ENCODE measurements at regions not wholly inside any gene's neighbourhood (a gene's known extent, or its start where the extent isn't known, plus 50 kb on each side); places are given as distances from the start of the nearest gene placed in this dataset.

DNA sequence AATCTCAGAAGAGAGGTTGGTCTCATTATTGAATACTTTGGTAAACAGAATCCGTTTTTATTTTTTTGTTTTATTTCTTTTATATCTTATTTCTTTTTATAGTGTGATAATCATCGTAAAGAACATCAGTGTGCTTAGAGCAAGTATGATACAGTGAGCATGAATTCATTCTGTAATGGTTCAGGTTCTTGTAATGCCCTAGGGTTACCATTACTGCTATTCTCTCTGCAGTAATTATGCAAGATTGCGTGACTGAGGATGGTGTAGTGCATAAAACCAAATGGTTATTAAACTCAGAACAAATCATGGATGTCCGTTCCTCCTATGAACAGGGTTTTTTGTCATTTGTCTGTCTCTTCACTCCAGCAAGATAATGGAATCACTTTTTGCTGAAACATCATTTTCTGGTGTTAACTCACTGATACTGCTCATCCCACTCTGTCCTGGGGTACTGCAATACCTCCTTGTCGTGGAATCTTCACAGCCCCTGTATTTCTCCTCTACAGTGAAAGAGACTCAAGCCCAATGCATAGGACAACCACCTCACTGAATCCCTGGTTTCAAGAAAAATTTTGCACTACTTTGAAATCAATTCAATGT, 274.8 kb upstream of the ST6GAL2 start:
- Histone ChIP-seq H3K36me3 (ENCODE audit: control insufficient read depth, insufficient read depth, low read length) (no peaks in the 10 kb centered on the region), H3K4me3 (ENCODE audit: low read depth, low read length) (no peak overlapping the region), H3K27me3 (ENCODE audit: control insufficient read depth, insufficient read depth, low read length) (no peaks in the 10 kb centered on the region)
- ChIA-PET CTCF (no interaction called here), POLR2A (no interaction called here)
- TF ChIP-seq, protein P1, sequence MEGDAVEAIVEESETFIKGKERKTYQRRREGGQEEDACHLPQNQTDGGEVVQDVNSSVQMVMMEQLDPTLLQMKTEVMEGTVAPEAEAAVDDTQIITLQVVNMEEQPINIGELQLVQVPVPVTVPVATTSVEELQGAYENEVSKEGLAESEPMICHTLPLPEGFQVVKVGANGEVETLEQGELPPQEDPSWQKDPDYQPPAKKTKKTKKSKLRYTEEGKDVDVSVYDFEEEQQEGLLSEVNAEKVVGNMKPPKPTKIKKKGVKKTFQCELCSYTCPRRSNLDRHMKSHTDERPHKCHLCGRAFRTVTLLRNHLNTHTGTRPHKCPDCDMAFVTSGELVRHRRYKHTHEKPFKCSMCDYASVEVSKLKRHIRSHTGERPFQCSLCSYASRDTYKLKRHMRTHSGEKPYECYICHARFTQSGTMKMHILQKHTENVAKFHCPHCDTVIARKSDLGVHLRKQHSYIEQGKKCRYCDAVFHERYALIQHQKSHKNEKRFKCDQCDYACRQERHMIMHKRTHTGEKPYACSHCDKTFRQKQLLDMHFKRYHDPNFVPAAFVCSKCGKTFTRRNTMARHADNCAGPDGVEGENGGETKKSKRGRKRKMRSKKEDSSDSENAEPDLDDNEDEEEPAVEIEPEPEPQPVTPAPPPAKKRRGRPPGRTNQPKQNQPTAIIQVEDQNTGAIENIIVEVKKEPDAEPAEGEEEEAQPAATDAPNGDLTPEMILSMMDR (IDR thresholded peaks at IDR 0.05; ENCODE audit: insufficient read depth, low read depth, low read length): no peak
- no peak for DNase-seq (ENCODE audit: low read depth)

DNA sequence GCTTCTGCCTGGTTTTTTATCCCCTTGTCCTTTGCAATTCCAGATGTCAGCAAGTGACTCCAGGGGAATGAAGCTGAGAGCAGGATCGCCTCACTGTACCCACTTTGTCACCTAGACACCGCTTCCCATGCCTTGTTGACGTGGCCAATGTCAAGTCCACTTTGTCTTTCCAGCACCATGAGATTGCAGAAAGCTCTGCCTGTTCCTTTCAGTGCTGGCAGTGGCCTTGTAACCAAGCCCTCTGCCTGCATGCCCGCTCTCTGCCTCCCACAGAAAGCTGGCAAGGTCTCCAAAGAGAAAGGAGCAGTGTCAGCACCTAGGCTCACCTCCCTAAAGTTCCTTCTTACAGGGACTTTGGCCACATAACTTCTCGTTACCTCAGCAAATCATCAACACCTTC, 282.2 kb upstream of the ST6GAL2 start:
- no peaks in the 10 kb centered on the region for H3K36me3 ChIP-seq (ENCODE audit: control insufficient read depth, insufficient read depth, low read length)
- no peaks in the 10 kb centered on the region for H3K27me3 ChIP-seq (ENCODE audit: control insufficient read depth, insufficient read depth, low read length)
- DNase-seq (ENCODE audit: low read depth): no peak
- ChIA-PET POLR2A (no interaction called here), CTCF (no interaction called here)
- TF ChIP-seq, protein P1 (IDR thresholded peaks at IDR 0.05; ENCODE audit: insufficient read depth, low read depth, low read length): no peak
- H3K4me3 ChIP-seq (ENCODE audit: low read depth, low read length): no peak overlapping the region

DNA sequence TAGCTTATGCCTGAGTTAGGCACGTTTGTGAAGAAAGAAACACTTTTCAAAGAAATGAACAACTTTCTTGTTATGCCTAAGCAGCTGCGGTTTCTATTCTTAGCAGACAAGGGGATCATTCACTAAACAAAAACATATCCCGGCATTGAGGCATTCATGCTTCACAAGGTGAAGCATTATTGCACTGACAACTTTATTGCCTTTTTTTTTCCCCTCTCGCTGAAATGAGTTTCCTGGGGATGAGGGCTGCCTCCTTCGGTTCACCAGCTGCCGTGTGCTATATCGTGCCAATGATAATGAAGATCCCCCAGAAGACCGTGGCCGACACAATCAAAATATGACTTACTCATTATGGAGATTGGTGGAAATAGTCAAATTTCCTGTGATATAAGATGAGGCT, 288.2 kb upstream of the ST6GAL2 start:
- CTCF ChIA-PET: interaction anchor here (0.6 kb wide), 1 partner anchor 293 kb away, joined by 6 read pairs; no protein-coding TSS in a partner anchor
- Histone ChIP-seq H3K27me3 (ENCODE audit: control insufficient read depth, insufficient read depth, low read length) (no peaks in the 10 kb centered on the region), H3K4me3 (ENCODE audit: low read depth, low read length) (no peak overlapping the region), H3K36me3 (ENCODE audit: control insufficient read depth, insufficient read depth, low read length) (no peaks in the 10 kb centered on the region)
- POLR2A ChIA-PET: no interaction called here
- TF ChIP-seq, protein P1 (IDR thresholded peaks at IDR 0.05; ENCODE audit: insufficient read depth, low read depth, low read length): no peak
- DNase-seq (ENCODE audit: low read depth): no peak

DNA sequence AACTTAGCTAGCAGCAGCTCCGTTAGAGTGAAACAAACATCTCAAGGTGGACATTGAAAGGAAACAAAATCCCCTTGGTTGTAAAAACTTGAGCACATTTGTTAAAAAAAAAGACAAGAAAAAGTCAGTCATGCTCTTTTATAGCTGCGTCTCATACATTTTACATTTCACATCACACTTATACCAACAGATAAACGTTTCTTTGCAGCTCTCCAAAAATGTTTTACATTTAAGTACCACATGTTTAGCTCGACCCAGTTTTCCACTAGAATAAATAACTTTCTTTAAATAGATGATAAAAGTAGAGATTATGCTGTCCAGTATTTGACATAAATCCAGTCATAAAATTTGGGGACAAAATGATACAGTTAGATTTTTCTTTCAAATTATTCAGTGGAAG, 297.0 kb upstream of the ST6GAL2 start:
- DNase-seq (ENCODE audit: low read depth): no peak
- ChIA-PET CTCF (no interaction called here), POLR2A (no interaction called here)

DNA sequence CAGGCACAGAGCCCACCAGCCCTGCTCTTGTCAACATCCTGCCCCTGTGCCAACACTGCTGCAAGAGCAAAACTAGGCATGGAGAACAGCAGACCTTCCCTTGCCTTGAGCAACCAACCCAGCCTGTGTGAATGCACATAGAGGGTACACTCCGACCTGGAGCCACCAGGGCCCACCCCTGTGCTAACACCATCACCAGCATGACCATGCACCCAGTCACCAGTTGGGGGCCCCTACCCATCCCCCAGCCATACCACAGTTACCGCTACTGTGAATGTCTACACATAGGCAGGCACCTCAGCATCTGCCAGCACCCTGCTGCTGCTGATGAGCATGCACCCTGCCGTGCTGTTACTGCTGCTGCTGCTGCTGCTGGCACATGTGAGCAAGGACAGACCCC, 301.9 kb upstream of the ST6GAL2 start:
- TF ChIP-seq, protein P1 (IDR thresholded peaks at IDR 0.05; ENCODE audit: insufficient read depth, low read depth, low read length): no peak
- ChIA-PET CTCF (no interaction called here), POLR2A (no interaction called here)
- Histone ChIP-seq H3K4me3 (ENCODE audit: low read depth, low read length) (no peak overlapping the region), H3K36me3 (ENCODE audit: control insufficient read depth, insufficient read depth, low read length) (no peaks in the 10 kb centered on the region), H3K27me3 (ENCODE audit: control insufficient read depth, insufficient read depth, low read length) (no peaks in the 10 kb centered on the region)
- DNase-seq (ENCODE audit: low read depth): no peak

More for the DNA sequence above, 297.0 kb upstream of the ST6GAL2 start:
- no peaks in the 10 kb centered on the region for H3K27me3 ChIP-seq (ENCODE audit: control insufficient read depth, insufficient read depth, low read length)
- no peak overlapping the region for H3K4me3 ChIP-seq (ENCODE audit: low read depth, low read length)
- TF ChIP-seq, protein P1 (IDR thresholded peaks at IDR 0.05; ENCODE audit: insufficient read depth, low read depth, low read length): no peak
- H3K36me3 ChIP-seq (ENCODE audit: control insufficient read depth, insufficient read depth, low read length): no peaks in the 10 kb centered on the region
